Lower leg skin (tissue), 4 donors: ENCODE measurements at regions not wholly inside any gene's neighbourhood (a gene's known extent, or its start where the extent isn't known, plus 50 kb on each side); places are given as distances from the start of the nearest gene placed in this dataset.

ENCODE experiments used
- DNase-seq, 2 donors: peaks; one replicate each; pipeline ENCODE4 v3.0.0-alpha.2; 2019; ENCODE audit warnings: low spot score in 2 of 2
- H3K4me3 ChIP-seq: fragments of 200-600 bp; sonication (generic); 2 replicates; pipeline ENCODE4 v1.5.1; 2017; ENCODE audit warnings: mild to moderate bottlenecking, low read depth; ENCODE audit not compliant: poor library complexity, severe bottlenecking
- CTCF ChIP-seq, 3 donors: fragments of 450-650 bp; IDR thresholded peaks; one replicate each; pipeline ENCODE4 v1.5.1; 2016; ENCODE audit warnings: antibody characterized with exemption in 3 of 3, mild to moderate bottlenecking in 3 of 3, moderate library complexity in 2 of 3
- POLR2A ChIP-seq, 2 donors: fragments of 450-650 bp; IDR thresholded peaks; one replicate each; pipeline ENCODE4 v1.6.1; 2016 to 2017; ENCODE audit warnings: antibody characterized with exemption in 2 of 2, mild to moderate bottlenecking in 1 of 2, moderate library complexity in 1 of 2
- WGBS, 2 donors: methylation state at CpG; one replicate each; pipeline ENCODE4 v1.1.5; 2018; 5-methylcytosine and 5-hydroxymethylcytosine counted together
- intact Hi-C: fragments of 100-400 bp; cut with DNase I; formaldehyde crosslinking; loops from one replicate; pipeline ENCODE4 v1.15.0; 2023; ENCODE audit warnings: low total_unique reads

GRCh38 chr13:58617880-58618665, 986.5 kb downstream of the PCDH17 start:
- DNase-seq: no peak
- intact Hi-C loops: no loop called here
- TF ChIP-seq CTCF (IDR thresholded peaks at IDR 0.05): no peak
- TF ChIP-seq POLR2A (IDR thresholded peaks at IDR 0.05): no peak
- WGBS, 2 donors: 88 to 96% methylated on average over 3 of the region's 3 CpGs
- no peak overlapping the region for H3K4me3 ChIP-seq

- DNase-seq: no peak
- no peak for TF ChIP-seq POLR2A (IDR thresholded peaks at IDR 0.05)
- no peak for TF ChIP-seq CTCF (IDR thresholded peaks at IDR 0.05)
- no peak overlapping the region for H3K4me3 ChIP-seq
- intact Hi-C loops: no loop called here
- 76 to 87% methylated on average over 5 of the region's 5 CpGs for WGBS, 2 donors
Observed at GRCh38 chr13:58619396-58620113, 988.0 kb downstream of the PCDH17 start.

GRCh38 chr13:58620176-58620575, 988.6 kb downstream of the PCDH17 start:
- intact Hi-C loops: no loop called here
- no peak overlapping the region for H3K4me3 ChIP-seq
- WGBS, 2 donors: 75 to 79% methylated on average over 2 of the region's 2 CpGs
- DNase-seq: no peak
- TF ChIP-seq POLR2A (IDR thresholded peaks at IDR 0.05) (no peak), CTCF (IDR thresholded peaks at IDR 0.05) (no peak)

- no peak overlapping the region for H3K4me3 ChIP-seq
- TF ChIP-seq POLR2A (IDR thresholded peaks at IDR 0.05) (no peak), CTCF (IDR thresholded peaks at IDR 0.05) (no peak)
Observed at GRCh38 chr13:58625703-58626389, 994.3 kb downstream of the PCDH17 start.

GRCh38 chr13:58630794-58631193, 999.2 kb downstream of the PCDH17 start:
- 91 to 100% methylated on average over 1 of the region's 1 CpG for WGBS, 2 donors
- TF ChIP-seq CTCF (IDR thresholded peaks at IDR 0.05) (no peak), POLR2A (IDR thresholded peaks at IDR 0.05) (no peak)
- H3K4me3 ChIP-seq: no peak overlapping the region
- intact Hi-C loops: loop anchor here (5.0 kb wide), 1 partner anchor 1562 kb away; no protein-coding TSS in a partner anchor
- no peak for DNase-seq

More at GRCh38 chr13:58625703-58626389, 994.3 kb downstream of the PCDH17 start:
- intact Hi-C loops: no loop called here
- WGBS, 2 donors: 88 to 91% methylated on average over 3 of the region's 3 CpGs
- no peak for DNase-seq
